ENCODE measurements at regions not wholly inside any gene's neighbourhood (a gene's known extent, or its start where the extent isn't known, plus 50 kb on each side); places are given as distances from the start of the nearest gene placed in this dataset.

DNA sequence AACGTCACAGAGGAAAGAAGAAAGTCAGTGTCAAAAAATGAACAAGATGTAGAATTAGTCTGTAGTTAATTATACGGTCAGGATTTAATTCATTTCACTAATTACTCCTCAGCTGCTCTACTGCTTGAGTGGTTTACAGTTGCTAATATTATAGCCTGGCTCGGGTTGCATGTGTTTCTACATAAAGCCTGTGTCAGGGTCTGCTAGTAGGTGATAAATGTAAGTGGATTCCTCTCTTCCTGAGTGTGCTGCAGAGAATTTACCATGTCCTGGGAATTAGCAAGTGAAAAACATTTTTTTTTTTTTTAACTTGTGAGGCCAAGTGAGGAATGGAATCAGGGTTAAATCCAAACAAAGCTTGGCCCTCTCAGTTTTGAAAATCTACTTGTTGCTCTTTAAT lies 622.6 kb downstream of the EPHA4 start:
- Histone ChIP-seq H3K36me3 (ENCODE audit: control insufficient read depth in 2 of 3, insufficient read depth in 3 of 3, low read length in 3 of 3) (no peaks in the 10 kb centered on the region), H3K9me3 (ENCODE audit: control insufficient read depth in 2 of 3, insufficient read depth in 1 of 3, low read length in 3 of 3) (no peaks in the 10 kb centered on the region), H3K9ac (ENCODE audit: low read length in 3 of 3) (no peak overlapping the region), H3K4me1 (ENCODE audit: control insufficient read depth in 2 of 3, insufficient read depth in 2 of 3, low read depth in 1 of 3, low read length in 3 of 3) (no peaks in the 10 kb centered on the region), H3K4me3 (ENCODE audit: low read length in 3 of 3) (no peak overlapping the region), H3K27ac (ENCODE audit: low read depth in 2 of 2, low read length in 2 of 2) (no peak overlapping the region), H3K27me3 (ENCODE audit: control insufficient read depth, insufficient read depth, low read length) (no peaks in the 10 kb centered on the region)
- FAIRE-seq (no peak), DNase-seq (peak in 2 of 5 donors; percentile 26)
- intact Hi-C loops (cut with DNase I): no loop called here
- TF ChIP-seq, protein P1, sequence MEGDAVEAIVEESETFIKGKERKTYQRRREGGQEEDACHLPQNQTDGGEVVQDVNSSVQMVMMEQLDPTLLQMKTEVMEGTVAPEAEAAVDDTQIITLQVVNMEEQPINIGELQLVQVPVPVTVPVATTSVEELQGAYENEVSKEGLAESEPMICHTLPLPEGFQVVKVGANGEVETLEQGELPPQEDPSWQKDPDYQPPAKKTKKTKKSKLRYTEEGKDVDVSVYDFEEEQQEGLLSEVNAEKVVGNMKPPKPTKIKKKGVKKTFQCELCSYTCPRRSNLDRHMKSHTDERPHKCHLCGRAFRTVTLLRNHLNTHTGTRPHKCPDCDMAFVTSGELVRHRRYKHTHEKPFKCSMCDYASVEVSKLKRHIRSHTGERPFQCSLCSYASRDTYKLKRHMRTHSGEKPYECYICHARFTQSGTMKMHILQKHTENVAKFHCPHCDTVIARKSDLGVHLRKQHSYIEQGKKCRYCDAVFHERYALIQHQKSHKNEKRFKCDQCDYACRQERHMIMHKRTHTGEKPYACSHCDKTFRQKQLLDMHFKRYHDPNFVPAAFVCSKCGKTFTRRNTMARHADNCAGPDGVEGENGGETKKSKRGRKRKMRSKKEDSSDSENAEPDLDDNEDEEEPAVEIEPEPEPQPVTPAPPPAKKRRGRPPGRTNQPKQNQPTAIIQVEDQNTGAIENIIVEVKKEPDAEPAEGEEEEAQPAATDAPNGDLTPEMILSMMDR (IDR thresholded peaks at IDR 0.05; ENCODE audit: borderline replicate concordance, extremely low read depth, insufficient read depth): no peak

DNA sequence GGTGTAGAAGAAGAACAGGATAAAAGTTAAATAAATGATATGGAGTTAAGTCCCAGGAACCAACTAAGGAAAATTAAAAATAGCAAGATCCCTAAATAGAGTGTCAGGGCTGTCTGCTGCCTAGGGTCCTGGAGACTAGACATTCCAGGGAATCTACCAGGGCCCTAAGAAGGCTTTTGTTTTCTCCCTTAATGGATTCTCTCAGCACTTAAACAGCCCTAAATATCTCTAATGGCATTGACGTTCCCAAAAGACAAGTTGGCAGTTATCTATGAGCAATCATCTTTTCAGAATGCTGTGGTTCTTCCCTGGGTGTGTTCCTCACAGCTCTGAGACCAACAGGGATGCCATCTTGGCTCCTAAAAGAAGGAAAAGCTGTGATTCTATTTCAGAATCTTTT lies 616.3 kb downstream of the EPHA4 start:
- no peaks in the 10 kb centered on the region for H3K36me3 ChIP-seq (ENCODE audit: control insufficient read depth in 2 of 3, insufficient read depth in 3 of 3, low read length in 3 of 3)
- DNase-seq (no peak), FAIRE-seq (no peak)
- no peak overlapping the region for H3K9ac ChIP-seq (ENCODE audit: low read length in 3 of 3)
- no peak overlapping the region for H3K4me3 ChIP-seq (ENCODE audit: low read length in 3 of 3)
- no peak overlapping the region for H3K27ac ChIP-seq (ENCODE audit: low read depth in 2 of 2, low read length in 2 of 2)
- H3K27me3 ChIP-seq (ENCODE audit: control insufficient read depth, insufficient read depth, low read length): no peaks in the 10 kb centered on the region
- TF ChIP-seq, protein P1 (IDR thresholded peaks at IDR 0.05; ENCODE audit: borderline replicate concordance, extremely low read depth, insufficient read depth): no peak
- no peaks in the 10 kb centered on the region for H3K9me3 ChIP-seq (ENCODE audit: control insufficient read depth in 2 of 3, insufficient read depth in 1 of 3, low read length in 3 of 3)
- no peaks in the 10 kb centered on the region for H3K4me1 ChIP-seq (ENCODE audit: control insufficient read depth in 2 of 3, insufficient read depth in 2 of 3, low read depth in 1 of 3, low read length in 3 of 3)
- intact Hi-C loops (cut with DNase I): no loop called here

DNA sequence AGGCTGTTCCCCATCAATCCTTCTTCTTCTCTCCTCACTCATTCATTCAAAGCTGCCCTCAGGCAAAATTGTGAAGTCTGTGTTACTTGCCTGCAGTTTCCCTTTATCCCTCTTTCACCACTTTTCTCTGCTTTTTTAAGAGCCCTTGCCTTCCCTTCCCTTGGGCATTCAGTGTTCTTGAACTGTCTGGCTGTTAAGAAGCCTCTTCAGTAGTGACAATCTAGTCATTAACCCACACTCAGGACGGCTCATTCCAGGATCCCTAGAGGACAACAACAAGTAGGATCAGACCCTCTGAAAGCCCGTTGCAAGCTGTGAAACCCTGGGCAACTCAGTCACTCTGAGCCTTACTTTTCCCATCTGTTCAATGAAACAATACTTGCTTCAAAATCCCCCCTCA lies 615.7 kb downstream of the EPHA4 start:
- TF ChIP-seq, protein P1 (IDR thresholded peaks at IDR 0.05; ENCODE audit: borderline replicate concordance, extremely low read depth, insufficient read depth): no peak
- H3K27me3 ChIP-seq (ENCODE audit: control insufficient read depth, insufficient read depth, low read length): no peaks in the 10 kb centered on the region
- no peak for FAIRE-seq
- H3K9ac ChIP-seq (ENCODE audit: low read length in 3 of 3): no peak overlapping the region
- no peak overlapping the region for H3K27ac ChIP-seq (ENCODE audit: low read depth in 2 of 2, low read length in 2 of 2)
- no peak for DNase-seq
- no peaks in the 10 kb centered on the region for H3K4me1 ChIP-seq (ENCODE audit: control insufficient read depth in 2 of 3, insufficient read depth in 2 of 3, low read depth in 1 of 3, low read length in 3 of 3)
- no peaks in the 10 kb centered on the region for H3K9me3 ChIP-seq (ENCODE audit: control insufficient read depth in 2 of 3, insufficient read depth in 1 of 3, low read length in 3 of 3)
- H3K4me3 ChIP-seq (ENCODE audit: low read length in 3 of 3): no peak overlapping the region
- intact Hi-C loops (cut with DNase I): no loop called here
- no peaks in the 10 kb centered on the region for H3K36me3 ChIP-seq (ENCODE audit: control insufficient read depth in 2 of 3, insufficient read depth in 3 of 3, low read length in 3 of 3)

DNA sequence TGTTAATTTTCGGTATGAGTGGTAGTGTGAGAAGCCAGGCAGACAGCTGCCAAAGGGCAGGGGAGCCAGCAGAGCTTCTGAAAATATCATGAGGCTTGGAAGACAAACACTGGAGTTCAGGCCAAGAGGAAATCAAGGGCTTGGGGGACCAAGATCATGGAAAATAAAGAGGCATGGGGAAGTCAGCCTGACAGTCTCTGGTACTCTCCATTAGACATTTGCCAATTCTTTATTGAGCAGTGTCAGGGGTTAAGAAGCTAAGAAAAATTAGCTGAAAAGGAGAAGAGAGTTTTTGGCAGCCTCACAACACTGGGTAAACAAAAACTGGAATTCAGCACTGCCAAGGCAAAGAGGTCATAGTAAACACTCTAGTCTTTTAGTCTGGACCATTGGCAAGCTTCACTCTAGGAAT lies 612.7 kb downstream of the EPHA4 start:
- DNase-seq: peak in 2 of 5 donors; percentile 14 to 27
- Histone ChIP-seq H3K4me3 (ENCODE audit: low read length in 3 of 3) (no peak overlapping the region), H3K9ac (ENCODE audit: low read length in 3 of 3) (no peak overlapping the region), H3K27me3 (ENCODE audit: control insufficient read depth, insufficient read depth, low read length) (no peaks in the 10 kb centered on the region), H3K27ac (ENCODE audit: low read depth in 2 of 2, low read length in 2 of 2) (no peak overlapping the region), H3K36me3 (ENCODE audit: control insufficient read depth in 2 of 3, insufficient read depth in 3 of 3, low read length in 3 of 3) (no peaks in the 10 kb centered on the region), H3K9me3 (ENCODE audit: control insufficient read depth in 2 of 3, insufficient read depth in 1 of 3, low read length in 3 of 3) (no peaks in the 10 kb centered on the region), H3K4me1 (ENCODE audit: control insufficient read depth in 2 of 3, insufficient read depth in 2 of 3, low read depth in 1 of 3, low read length in 3 of 3) (no peaks in the 10 kb centered on the region)
- no peak for FAIRE-seq
- TF ChIP-seq, protein P1 (IDR thresholded peaks at IDR 0.05; ENCODE audit: borderline replicate concordance, extremely low read depth, insufficient read depth): no peak
- intact Hi-C loops (cut with DNase I): no loop called here

All from kidney (tissue), 13 donors.